ENCODE measurements at regions not wholly inside any gene's neighbourhood (a gene's known extent, or its start where the extent isn't known, plus 50 kb on each side); places are given as distances from the start of the nearest gene placed in this dataset.

- DNase-seq (ENCODE audit: low read depth in 4 of 4, low spot score in 3 of 4), result no peak
Observed at GRCh38 chr12:89988188-89988915, 279.7 kb upstream of the ATP2B1 start.

DNA sequence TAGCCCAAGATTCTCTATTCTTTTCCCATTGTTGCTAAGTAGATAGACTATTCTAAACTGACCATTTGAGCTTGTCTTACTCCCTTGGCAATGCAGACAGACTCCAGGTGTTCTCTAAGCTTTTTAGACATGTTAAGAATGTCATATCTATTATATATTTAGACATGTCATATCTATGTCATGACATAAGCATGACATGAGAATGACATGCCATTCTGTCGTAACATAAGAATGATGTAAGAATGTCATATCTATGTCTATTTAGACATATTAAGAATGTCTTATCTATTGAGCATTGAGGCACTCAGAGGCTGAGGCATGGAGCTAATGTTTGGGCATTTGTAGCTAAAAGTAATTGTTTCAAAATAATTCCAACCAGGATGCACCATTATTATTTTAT is 277.3 kb upstream of the ATP2B1 start:
- no peak for DNase-seq (ENCODE audit: low read depth in 4 of 4, low spot score in 3 of 4)

- no peak for DNase-seq (ENCODE audit: low read depth in 4 of 4, low spot score in 3 of 4)
Observed at GRCh38 chr12:89984846-89985245, 276.2 kb upstream of the ATP2B1 start.

- no peak for DNase-seq (ENCODE audit: low read depth in 4 of 4, low spot score in 3 of 4)
Observed at GRCh38 chr12:89983622-89984021, 275.0 kb upstream of the ATP2B1 start.

DNA sequence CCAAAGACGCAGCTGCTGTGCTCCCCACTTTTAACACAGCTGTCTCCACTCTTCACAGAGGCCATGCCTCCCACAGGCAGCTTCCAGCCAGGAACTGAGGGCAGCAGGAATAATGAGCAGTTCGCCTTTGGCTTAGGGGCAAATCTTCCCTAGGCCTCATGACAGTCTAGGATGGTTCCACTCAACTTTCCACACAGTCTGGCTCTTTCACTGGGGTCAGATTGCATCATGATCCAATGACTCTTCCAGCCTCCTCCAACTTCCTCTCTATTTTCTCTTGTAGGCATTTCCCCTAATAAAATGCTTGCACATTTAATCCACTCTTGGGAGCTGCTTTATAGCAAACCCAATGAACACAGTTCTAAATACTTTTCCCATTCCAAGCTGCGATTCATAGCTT is 271.6 kb upstream of the ATP2B1 start:
- DNase-seq (ENCODE audit: low read depth in 4 of 4, low spot score in 3 of 4), result peak in 1 of 4 donors; percentile 22

DNA sequence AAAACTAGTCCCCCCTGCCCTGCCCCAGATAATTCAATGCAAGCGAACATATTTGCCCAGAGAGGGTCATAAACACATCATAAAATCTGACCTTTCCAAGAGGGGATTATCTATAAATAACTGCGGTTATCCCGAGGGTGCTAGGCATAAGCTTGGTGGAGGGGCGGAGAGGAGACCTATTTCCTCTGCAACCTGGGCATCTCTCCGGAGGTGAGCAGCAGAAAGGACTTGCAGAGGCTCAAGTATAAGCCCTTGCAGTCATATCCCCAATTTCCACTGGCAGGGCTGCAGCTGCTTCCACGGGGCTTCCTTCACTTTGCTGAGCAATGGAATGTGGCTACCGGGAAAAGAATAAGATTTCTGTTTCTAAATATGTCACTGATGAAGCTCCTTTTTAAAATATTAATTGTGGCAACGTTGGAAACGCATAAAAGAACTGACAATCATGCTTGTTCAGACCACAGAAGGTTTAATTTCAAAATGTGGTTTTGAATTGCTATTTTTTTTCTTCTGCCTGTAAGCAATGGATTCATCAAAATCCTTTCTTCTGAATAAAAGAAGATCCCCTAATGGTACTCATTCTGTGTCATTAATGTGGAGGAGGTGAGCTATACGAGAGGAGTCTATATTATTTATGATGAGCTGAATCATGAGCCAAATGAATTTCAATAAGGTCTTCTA is 268.9 kb upstream of the ATP2B1 start:
- DNase-seq (ENCODE audit: low read depth in 4 of 4, low spot score in 3 of 4), result no peak

DNA sequence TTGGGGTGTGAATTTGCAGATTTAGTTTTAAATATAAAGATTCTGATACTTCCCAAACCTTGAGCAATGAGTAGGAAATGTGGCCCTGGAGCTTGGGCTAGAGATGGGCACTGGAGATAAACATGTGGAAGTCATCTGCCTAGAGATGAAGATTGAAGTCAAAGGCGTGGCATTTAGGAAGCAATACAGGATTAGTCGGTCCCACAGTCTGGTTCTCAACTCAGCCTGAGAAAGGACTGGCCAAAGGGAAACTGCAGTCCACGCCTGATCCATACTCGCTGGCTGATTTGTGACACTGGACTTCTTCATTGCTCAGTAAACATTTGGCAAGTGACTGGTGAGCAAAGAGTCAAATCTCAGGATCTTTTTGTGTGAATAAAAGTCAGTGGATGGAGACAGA is 268.2 kb upstream of the ATP2B1 start:
- DNase-seq (ENCODE audit: low read depth in 4 of 4, low spot score in 3 of 4), result no peak

DNA sequence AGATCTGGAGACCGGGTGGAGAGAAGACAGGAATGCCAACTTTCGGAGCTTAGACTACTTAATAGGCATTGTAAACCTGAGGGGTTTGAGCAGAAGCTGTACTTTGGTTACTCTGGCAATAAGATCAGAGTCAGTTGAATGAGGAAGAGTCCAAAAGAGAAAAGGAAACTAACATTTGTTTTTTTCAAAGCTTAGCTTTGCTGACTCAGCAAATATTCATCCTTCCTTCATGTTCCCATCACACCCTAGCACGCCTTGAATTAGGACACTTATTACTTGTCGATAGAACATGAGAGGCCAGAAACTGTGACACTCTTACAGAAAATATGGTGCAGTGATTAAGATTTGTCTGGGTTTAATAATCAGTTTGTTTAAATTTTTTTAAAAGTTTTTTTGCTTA is 266.9 kb upstream of the ATP2B1 start:
- no peak for DNase-seq (ENCODE audit: low read depth in 4 of 4, low spot score in 3 of 4)

DNA sequence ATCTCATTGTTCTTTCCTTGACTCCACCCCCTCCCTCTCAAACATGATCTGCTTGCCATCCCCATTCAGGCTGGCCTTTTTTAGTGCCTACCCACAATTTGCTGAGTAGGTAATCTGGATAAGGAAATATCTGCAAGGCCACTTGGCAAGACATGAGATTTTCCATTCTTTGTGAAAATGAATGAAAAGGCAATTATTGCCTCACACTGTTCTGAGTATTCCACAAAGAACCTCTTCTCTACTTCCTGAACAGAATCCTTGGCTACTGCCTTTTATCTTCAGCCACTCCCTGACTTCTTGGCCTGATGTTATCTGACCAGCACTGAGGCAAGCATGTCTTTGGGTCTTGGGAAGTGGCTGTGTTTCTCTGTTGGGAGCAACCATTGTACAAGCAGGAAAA is 263.2 kb upstream of the ATP2B1 start:
- no peak for DNase-seq (ENCODE audit: low read depth in 4 of 4, low spot score in 3 of 4)

- DNase-seq (ENCODE audit: low read depth in 4 of 4, low spot score in 3 of 4), result no peak
Observed at GRCh38 chr12:89970722-89971121, 262.1 kb upstream of the ATP2B1 start.

DNA sequence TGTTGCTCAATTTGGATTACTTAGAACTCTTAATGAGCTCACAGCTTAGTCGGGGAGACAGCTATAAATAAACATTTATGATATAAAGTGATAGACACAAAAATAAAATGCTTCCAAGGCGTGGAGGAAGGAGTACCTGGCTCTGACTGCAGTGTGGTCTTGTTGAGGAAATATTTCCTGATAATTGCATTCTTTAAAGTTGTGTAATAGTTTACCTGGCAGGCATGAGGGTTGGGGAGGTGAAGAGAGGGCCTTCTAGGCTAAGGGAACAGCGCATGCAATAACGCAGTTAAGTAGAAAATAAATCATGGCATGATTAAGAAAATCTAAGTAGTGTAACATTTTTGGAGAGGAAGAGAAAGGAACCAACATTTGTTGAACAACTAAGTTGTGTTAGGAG is 260.5 kb upstream of the ATP2B1 start:
- no peak for DNase-seq (ENCODE audit: low read depth in 4 of 4, low spot score in 3 of 4)

- DNase-seq (ENCODE audit: low read depth in 4 of 4, low spot score in 3 of 4), result no peak
Observed at GRCh38 chr12:89968151-89968700, 259.6 kb upstream of the ATP2B1 start.

- DNase-seq (ENCODE audit: low read depth in 4 of 4, low spot score in 3 of 4), result no peak
Observed at GRCh38 chr12:89966495-89967240, 258.0 kb upstream of the ATP2B1 start.

- DNase-seq (ENCODE audit: low read depth in 4 of 4, low spot score in 3 of 4), result no peak
Observed at GRCh38 chr12:89965993-89966392, 257.4 kb upstream of the ATP2B1 start.

GRCh38 chr12:89962648-89963047 is 254.0 kb upstream of the ATP2B1 start:
- DNase-seq (ENCODE audit: low read depth in 4 of 4, low spot score in 3 of 4), result no peak

DNA sequence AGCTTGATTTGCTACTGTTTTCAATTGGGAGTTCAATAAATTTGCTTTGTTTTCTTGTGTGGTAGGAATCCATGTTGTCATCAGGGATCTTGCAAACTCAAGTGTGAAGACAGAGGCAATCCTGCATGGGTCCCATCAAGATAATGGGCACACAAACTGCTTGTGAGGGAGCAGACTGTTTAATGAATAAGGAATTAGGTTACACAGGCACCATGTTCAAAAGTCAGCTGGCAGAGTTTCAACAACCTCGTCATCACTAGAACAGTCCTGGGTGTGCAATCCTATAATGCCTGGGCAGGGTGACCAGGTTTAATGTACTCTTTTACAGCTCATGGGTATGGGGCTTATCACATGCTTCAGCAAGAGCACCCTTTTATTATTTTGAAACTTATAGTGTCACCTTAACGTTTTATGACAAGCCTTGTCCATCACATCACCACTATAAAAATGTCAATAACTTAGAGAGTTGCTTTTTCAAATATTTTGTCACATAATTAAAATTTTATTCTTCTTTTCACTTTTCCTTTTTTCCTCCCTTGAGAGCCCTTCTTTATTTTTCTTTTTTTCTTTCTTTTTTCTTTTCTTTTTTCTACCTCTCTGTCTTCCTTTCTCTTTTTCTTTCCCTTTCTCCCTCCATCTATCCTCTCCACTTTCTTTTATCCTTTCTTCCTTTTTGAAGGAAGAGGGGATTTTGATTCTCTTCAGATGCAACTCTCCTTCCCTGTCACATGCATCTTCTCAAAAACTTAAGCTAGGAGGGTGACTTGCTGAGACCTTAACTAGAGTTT is 252.2 kb upstream of the ATP2B1 start:
- DNase-seq (ENCODE audit: low read depth in 4 of 4, low spot score in 3 of 4), result no peak

- DNase-seq (ENCODE audit: low read depth in 4 of 4, low spot score in 3 of 4), result no peak
Observed at GRCh38 chr12:89960011-89960507, 251.4 kb upstream of the ATP2B1 start.

GRCh38 chr12:89959179-89959578 is 250.5 kb upstream of the ATP2B1 start:
- no peak for DNase-seq (ENCODE audit: low read depth in 4 of 4, low spot score in 3 of 4)

DNA sequence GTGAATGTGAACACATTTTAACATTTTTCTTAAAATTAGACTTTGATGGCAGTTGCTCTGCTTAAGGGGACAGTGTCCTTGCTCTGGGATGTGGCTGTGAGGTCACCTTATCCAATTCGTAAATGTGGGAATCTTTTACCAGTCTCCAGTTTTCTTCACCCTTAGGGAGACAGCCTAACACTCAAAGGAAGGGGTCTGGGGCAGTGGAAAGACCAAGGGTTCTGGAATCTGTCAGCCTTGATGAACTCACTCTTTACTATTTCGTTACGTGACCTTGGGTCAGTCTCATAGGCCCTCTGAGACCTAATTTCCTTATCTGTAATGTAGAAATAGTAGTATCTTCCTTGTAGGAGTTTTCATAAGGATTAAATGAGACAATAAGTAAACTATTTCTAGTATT is 245.6 kb upstream of the ATP2B1 start:
- DNase-seq (ENCODE audit: low read depth in 4 of 4, low spot score in 3 of 4), result no peak

- DNase-seq (ENCODE audit: low read depth in 4 of 4, low spot score in 3 of 4), result no peak
Observed at GRCh38 chr12:89951694-89952060, 243.0 kb upstream of the ATP2B1 start.

Measured in right renal pelvis (tissue), 4 donors.